Esophagus muscularis mucosa (tissue), 4 donors: ENCODE measurements at regions not wholly inside any gene's neighbourhood (a gene's known extent, or its start where the extent isn't known, plus 50 kb on each side); places are given as distances from the start of the nearest gene placed in this dataset.

Experiments
- DNase-seq: peaks from one replicate; pipeline ENCODE4 v3.0.0-alpha.2; 2017; ENCODE audit errors: extremely low spot score
- H3K27ac ChIP-seq, 4 donors: fragments of 200-600 bp; sonication (generic); replicated peaks in 1 of 4; 1 replicate in 3 of 4; 2 replicates in 1 of 4; pipeline ENCODE4 v1.5.1; 2016 to 2019; ENCODE audit warnings: mild to moderate bottlenecking in 1 of 4
- H3K27me3 ChIP-seq, 4 donors: fragments of 200-600 bp; sonication (generic); one replicate each; pipeline versions ENCODE4 v1.5.1 to v1.6.0; 2016 to 2019
- H3K36me3 ChIP-seq, 4 donors: fragments of 200-600 bp; sonication (generic); one replicate each; pipeline ENCODE4 v1.5.1; 2016 to 2019
- H3K4me1 ChIP-seq, 4 donors: fragments of 200-600 bp; sonication (generic); one replicate each; pipeline ENCODE4 v1.5.1; 2016 to 2019
- H3K4me3 ChIP-seq, 4 donors: fragments of 200-600 bp; sonication (generic); 1 replicate in 2 of 4; 2 replicates in 2 of 4; pipeline ENCODE4 v1.5.1; 2016 to 2019; ENCODE audit warnings: mild to moderate bottlenecking in 4 of 4, moderate library complexity in 1 of 4
- H3K9me3 ChIP-seq, 4 donors: fragments of 200-600 bp; sonication (generic); 1 replicate in 3 of 4; 2 replicates in 1 of 4; pipeline ENCODE4 v1.5.1; 2016 to 2019
- CTCF ChIP-seq, 3 experiments: fragments of 200-600 bp in 2 of 3; fragments of 450-650 bp in 1 of 3; sonication (generic) in 2 of 3; IDR thresholded peaks; one replicate each; pipeline ENCODE4 v1.5.1; 2017 to 2019; ENCODE audit warnings: antibody characterized with exemption in 3 of 3, mild to moderate bottlenecking in 2 of 3, moderate library complexity in 1 of 3
- EP300 ChIP-seq: sonication (generic); formaldehyde crosslinking; IDR thresholded peaks from one replicate; pipeline ENCODE4 v1.6.1; 2017; ENCODE audit warnings: antibody characterized with exemption
- POLR2A ChIP-seq: fragments of 450-650 bp; IDR thresholded peaks from one replicate; pipeline ENCODE4 v1.6.1; 2017; ENCODE audit warnings: antibody characterized with exemption, moderate library complexity, mild to moderate bottlenecking, low read depth
- POLR2AphosphoS5 ChIP-seq, 2 donors: sonication (generic); formaldehyde crosslinking; IDR thresholded peaks; one replicate each; pipeline ENCODE4 v1.6.1; 2017; ENCODE audit warnings: antibody characterized with exemption in 2 of 2
- WGBS: methylation state at CpG from one replicate; pipeline ENCODE4 v1.1.5; 2018; 5-methylcytosine and 5-hydroxymethylcytosine counted together
- intact Hi-C: fragments of 100-400 bp; cut with DNase I; formaldehyde crosslinking; loops from one replicate; pipeline ENCODE4 v1.15.1; 2023

GRCh38 chr5:131067636-131068035 is 97.4 kb downstream of the HINT1 start:
- 69% methylated on average over 2 of the region's 2 CpGs for WGBS
- TF ChIP-seq EP300 (no peak), POLR2AphosphoS5 (IDR thresholded peaks at IDR 0.05) (no peak), POLR2A (no peak), CTCF (IDR thresholded peaks at IDR 0.05) (no peak)

GRCh38 chr5:131064669-131065371 is 100.2 kb downstream of the HINT1 start:
- H3K4me1 ChIP-seq: no peaks in the 10 kb centered on the region
- H3K27me3 ChIP-seq: no peaks in the 10 kb centered on the region
- intact Hi-C loops: no loop called here
- H3K4me3 ChIP-seq: no peak overlapping the region
- H3K9me3 ChIP-seq: peaks cover 0 to 16% (median 5%) of the 10 kb centered on the region in 4 donors
- no peak overlapping the region for H3K27ac ChIP-seq
- TF ChIP-seq CTCF (IDR thresholded peaks at IDR 0.05): no peak
- TF ChIP-seq EP300: no peak
- TF ChIP-seq POLR2AphosphoS5 (IDR thresholded peaks at IDR 0.05): no peak
- TF ChIP-seq POLR2A: no peak
- H3K36me3 ChIP-seq: no peaks in the 10 kb centered on the region
- DNase-seq: no peak

More at GRCh38 chr5:131067636-131068035, 97.4 kb downstream of the HINT1 start:
- no peak for DNase-seq
- Histone ChIP-seq H3K9me3 (peaks cover 0 to 16% (median 5%) of the 10 kb centered on the region in 4 donors), H3K4me1 (no peaks in the 10 kb centered on the region), H3K36me3 (no peaks in the 10 kb centered on the region), H3K4me3 (no peak overlapping the region), H3K27ac (no peak overlapping the region), H3K27me3 (no peaks in the 10 kb centered on the region)
- intact Hi-C loops: no loop called here

- Histone ChIP-seq H3K36me3 (no peaks in the 10 kb centered on the region), H3K4me1 (no peaks in the 10 kb centered on the region), H3K9me3 (no peaks in the 10 kb centered on the region), H3K27ac (no peak overlapping the region), H3K27me3 (no peaks in the 10 kb centered on the region), H3K4me3 (no peak overlapping the region)
- 72% methylated on average over 2 of the region's 2 CpGs for WGBS
- DNase-seq: no peak
- TF ChIP-seq CTCF (IDR thresholded peaks at IDR 0.05): no peak
- no peak for TF ChIP-seq POLR2AphosphoS5 (IDR thresholded peaks at IDR 0.05)
- intact Hi-C loops: no loop called here
Observed at GRCh38 chr5:131042021-131042789, 122.9 kb downstream of the HINT1 start.

GRCh38 chr5:131023498-131023865 is 141.6 kb downstream of the HINT1 start:
- Histone ChIP-seq H3K27ac (no peak overlapping the region), H3K4me3 (no peak overlapping the region), H3K4me1 (no peaks in the 10 kb centered on the region), H3K36me3 (no peaks in the 10 kb centered on the region), H3K9me3 (no peaks in the 10 kb centered on the region), H3K27me3 (no peaks in the 10 kb centered on the region)
- whole genome bisulfite sequencing: 69% methylated on average over 2 of the region's 2 CpGs
- intact Hi-C loops: no loop called here
- no peak for DNase-seq
- TF ChIP-seq EP300 (no peak), CTCF (IDR thresholded peaks at IDR 0.05) (no peak), POLR2AphosphoS5 (IDR thresholded peaks at IDR 0.05) (no peak), POLR2A (no peak)
